Posterior vena cava (tissue), 2 donors: ENCODE measurements at regions not wholly inside any gene's neighbourhood (a gene's known extent, or its start where the extent isn't known, plus 50 kb on each side); places are given as distances from the start of the nearest gene placed in this dataset.
"Not testable (repeated sequence)": the region's sequence is repeated elsewhere in the genome, so short reads cannot be mapped to it uniquely, and the experiment has no call there.

Source experiments
- DNase-seq: peaks from one replicate; pipeline ENCODE4 v3.0.0-alpha.2; 2020; ENCODE audit warnings: low spot score
- intact Hi-C, 2 donors: fragments of 100-400 bp; cut with DNase I; formaldehyde crosslinking; loops; one replicate each; pipeline versions ENCODE4 v1.14.1 to v1.14.2; 2022 to 2023
- donor health status: DM: yes; HTN: yes; CAD: no.
- donor health status: DM: yes; HTN: yes; CAD: no.

DNA sequence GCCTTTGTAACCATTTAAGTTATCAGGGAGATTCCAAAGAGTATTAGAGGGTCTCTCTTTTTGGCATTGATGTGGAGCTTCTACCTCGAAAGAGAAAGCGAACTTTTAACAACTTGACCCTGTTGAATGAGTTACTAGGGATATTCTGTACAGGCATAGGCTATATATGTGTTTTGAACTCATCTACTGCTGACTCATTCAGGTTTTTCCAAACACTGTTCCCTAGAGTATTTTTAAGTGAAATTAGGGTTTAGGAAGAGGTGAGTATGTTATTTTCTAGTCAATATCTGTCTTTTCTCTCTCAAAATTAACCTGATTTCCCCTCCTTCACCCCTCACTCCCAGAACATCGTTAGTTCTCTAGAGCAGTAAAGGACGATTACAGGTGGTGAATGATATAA, 228.1 kb upstream of the C2CD4B start:
- intact Hi-C loops: loop anchor here in 1 of 2 donors (5.0 to 10.0 kb wide), 2 partner anchors 72 to 254 kb away; no protein-coding TSS in a partner anchor

GRCh38 chr15:62394079-62394478, 229.0 kb upstream of the C2CD4B start:
- DNase-seq: no peak
- intact Hi-C loops: loop anchor here in 1 of 2 donors (5.0 to 10.0 kb wide), 2 partner anchors 71 to 253 kb away; no protein-coding TSS in a partner anchor

More for the DNA sequence above, 228.1 kb upstream of the C2CD4B start:
- DNase-seq: no peak

DNA sequence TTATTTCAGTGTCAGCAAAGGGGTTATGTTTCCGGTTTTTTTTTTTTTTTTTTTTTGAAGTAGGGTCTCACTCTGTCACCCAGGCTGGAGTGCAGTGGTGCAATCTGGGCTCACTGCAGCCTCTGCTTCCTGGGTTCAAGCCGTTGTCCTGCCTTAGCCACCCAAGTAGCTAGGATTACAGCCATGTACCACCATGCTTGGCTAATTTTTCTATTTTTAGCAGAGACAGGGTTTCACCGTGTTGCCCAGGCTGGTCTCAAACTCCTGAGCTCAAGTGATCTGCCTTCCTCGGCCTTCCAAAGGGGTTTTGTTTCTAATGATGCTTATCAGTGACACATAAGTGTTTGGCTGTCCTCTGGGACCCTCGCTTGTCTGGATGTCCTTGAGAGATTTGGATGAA, 235.7 kb upstream of the C2CD4B start:
- DNase-seq: no peak
- intact Hi-C loops: no loop called here

GRCh38 chr15:62402687-62403086, 237.6 kb upstream of the C2CD4B start:
- DNase-seq: no peak
- intact Hi-C loops: no loop called here

DNA sequence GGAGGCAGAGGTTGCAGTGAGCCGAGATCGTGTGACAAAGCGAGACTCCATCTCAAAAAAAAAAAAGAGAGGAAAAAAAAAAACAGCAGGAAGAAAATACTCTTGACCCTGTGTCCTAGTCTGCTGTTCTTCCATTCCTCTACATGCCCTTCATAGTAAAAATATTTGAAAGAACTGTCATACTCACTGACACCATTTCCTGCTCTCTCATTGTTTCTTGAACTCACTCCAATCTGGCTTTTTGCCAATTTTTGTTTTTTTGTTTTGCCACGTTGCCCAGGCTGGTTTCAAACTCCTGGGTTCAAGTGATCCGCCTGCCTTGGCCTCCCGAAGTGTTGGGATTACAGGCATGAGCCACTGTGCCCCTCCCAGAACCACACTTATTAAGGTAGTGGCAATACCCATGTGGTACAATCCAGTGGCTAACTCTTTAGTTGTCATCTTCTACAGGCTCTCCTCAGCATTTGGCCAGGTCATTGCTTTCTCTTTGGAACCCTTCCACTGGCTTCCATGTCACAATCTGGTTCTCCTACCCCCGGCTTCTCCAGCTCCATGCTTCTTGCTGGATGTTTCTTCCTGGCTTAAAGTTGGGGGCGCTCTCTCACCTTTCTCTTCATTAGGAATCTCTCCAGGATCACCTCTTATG, 238.2 kb upstream of the C2CD4B start:
- intact Hi-C loops: no loop called here
- no peak for DNase-seq

DNA sequence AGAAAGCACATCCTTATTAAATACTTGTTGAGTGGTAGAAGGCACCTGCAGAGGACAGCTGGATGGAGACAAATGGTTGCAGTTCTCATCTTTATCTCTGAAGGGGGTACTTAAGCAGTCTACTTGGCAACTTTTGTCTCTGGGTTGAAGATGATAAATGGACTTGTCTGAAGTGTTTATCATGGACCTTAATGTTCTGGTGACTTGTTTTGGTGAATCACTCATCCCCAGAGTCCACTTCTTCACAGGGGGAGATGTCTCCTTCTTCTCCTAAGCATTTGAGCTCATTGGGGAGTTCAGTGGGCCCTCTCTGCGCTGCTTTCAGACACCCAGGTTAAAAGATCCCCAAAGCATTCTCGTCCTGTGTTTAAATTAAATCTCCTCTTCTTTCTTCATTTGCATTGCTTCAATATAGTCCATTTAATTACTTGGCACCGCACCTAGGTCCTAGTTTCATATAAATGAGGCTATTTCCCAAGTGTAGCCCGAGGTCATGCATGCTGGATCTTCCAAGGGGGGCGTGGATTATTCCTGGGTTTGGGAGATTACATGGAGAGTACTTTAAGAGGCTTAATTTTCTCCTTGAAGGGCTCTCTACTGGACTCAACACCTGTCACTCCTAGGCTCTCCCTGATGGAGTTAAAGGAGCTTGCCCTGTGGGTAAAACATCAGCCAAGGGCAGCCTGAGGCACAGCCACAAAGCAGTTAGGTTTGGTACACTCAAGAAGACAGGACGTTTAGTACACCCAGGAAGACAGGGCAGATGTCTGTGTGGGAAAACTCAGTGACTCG, 239.3 kb upstream of the C2CD4B start:
- intact Hi-C loops: no loop called here
- DNase-seq: no peak

- DNase-seq: no peak
- intact Hi-C loops: no loop called here
Measured at GRCh38 chr15:62406305-62406891, 241.3 kb upstream of the C2CD4B start.

DNA sequence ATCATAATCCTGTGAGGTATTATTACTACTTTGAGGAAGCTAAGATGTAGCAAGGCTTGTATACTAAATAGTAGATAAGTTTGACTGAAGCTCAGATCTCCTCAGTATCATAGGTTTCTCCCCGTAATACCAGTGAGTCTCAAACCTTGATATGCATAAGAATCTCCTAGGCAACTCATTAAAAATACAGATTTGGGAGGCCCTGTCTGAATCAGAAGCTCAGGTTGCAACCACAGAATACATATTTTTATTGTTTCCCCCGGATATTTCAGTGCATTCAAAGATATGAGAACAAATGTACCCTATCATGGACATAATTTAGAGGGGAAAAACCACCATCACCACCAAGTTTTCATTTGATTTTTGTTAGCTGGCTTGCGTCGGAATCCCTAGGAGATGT, 242.1 kb upstream of the C2CD4B start:
- no peak for DNase-seq
- intact Hi-C loops: no loop called here

DNA sequence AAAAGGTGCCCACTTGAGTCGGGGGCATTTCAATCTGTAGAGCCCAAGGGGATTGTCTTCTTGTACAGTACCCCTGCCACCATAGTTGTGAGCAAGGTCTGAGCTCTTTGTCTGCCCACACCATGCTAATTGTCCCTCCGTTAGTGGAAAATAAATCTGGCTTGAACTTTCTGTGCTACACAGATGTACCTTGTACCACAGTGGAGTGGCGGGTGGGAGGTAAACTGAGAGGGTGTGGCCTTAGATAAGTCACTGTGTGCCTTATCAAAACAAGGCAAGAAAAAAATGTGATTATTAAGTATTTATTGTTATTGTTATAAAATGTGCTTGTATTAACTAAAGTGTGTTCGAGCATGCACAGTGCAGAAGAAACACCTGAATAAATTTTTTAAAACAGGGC, 242.9 kb upstream of the C2CD4B start:
- intact Hi-C loops: no loop called here

GRCh38 chr15:62409466-62409865, 244.4 kb upstream of the C2CD4B start:
- DNase-seq: no peak
- intact Hi-C loops: no loop called here

More for the DNA sequence above, 242.9 kb upstream of the C2CD4B start:
- no peak for DNase-seq

DNA sequence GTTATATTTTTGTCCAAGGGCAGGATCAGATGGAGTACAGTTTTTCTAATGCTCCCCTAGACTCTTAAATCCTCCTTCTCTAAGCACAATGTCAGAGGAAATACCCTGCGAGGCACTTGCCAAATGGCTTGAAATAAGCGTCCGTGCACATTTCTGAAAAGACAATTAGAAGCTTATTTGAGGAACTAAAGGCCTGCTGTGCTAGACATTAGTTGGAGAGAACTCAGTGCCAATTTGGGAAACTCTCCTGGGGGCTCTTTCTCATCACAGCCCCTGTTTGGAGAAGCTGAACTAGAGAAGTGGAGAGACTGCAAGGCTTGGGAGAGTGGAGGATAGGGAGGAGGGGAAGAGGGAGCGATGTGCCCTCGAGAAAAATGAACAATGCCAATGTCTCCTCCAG, 247.6 kb upstream of the C2CD4B start:
- intact Hi-C loops: no loop called here
- DNase-seq: no peak

DNA sequence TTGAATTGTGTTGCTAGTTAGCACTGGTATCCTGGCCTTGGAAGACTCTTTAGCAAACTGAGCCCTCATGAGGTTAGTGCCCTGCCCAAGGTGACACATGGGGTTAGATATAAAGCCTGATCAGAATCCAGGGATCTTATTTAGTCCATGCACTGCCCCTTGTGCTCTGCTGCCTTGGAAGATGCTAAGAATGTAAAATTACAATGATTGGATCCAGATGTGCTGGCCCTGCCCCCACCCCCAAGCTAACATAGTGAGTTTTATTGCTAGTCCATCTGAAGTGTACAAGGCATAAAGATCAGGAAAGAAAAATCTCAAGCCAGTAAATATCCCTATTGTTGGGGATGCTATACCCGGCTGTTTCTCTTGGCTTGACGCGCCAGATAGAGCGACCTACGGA, 248.1 kb upstream of the C2CD4B start:
- DNase-seq: no peak
- intact Hi-C loops: no loop called here

DNA sequence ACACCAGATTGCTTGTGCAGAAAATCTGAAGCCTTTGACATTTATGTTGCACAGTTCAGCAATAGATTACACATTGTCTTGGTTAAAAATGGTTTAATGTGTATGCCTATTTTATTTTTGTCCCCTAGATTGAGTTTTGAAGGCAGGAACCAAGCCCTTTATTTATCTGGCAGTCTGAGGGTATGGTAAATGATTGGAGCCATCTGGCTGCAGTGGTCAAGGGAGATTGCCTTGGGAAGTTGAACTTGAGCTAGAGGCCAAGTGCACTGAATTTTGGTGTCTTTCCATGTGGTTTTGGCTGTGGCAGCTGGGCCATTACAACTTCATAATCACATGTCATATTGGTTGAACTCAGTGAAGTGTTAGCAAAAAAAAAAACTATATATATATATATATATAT, 248.7 kb upstream of the C2CD4B start:
- DNase-seq: no peak
- intact Hi-C loops: no loop called here

DNA sequence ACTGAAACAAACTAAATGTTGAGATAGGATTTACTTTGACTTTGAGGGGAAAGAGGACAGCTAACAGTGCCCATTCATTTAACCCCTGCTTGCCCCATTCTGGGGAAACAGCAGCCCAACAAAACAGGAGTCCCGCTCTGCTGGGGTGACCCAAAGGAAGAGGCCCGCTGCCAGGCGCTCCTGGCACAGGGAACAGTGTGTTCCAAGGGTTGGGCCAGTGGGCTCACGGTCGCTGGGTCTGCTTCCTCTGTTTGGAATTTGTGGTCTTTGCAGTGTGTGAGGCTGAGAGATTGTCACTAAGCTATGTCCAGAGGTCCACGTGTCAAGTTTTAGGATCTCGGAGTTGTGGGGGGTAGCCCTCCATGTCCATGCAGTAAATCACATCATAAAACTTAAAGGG, 250.4 kb upstream of the C2CD4B start:
- DNase-seq: no peak
- intact Hi-C loops: loop anchor here in 1 of 2 donors (5.0 kb wide), 1 partner anchor 223 kb away; no protein-coding TSS in a partner anchor

DNA sequence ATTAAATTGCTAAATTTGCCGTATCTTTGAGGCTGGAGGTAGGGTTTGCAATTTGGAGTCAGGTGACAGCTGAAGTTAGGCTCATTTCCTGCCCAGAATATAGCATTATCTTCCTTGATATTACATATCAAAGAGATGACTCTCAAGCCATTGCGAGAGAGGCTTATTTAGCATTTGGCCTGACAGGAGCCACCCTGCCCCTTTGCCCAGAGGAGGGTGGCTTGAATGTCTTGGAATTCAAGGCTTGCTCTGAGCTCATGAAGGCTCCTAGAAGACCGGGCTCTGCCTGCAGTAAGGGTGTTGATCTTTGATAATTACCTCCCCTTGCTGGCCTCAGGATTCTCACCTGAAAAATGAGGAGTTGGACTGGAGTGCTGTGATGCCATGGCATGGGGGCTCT, 251.4 kb upstream of the C2CD4B start:
- intact Hi-C loops: loop anchor here in 1 of 2 donors (5.0 kb wide), 1 partner anchor 224 kb away; no protein-coding TSS in a partner anchor
- DNase-seq: no peak

GRCh38 chr15:62417439-62417838, 252.4 kb upstream of the C2CD4B start:
- DNase-seq: no peak
- intact Hi-C loops: loop anchor here in 1 of 2 donors (5.0 kb wide), 1 partner anchor 225 kb away; no protein-coding TSS in a partner anchor

- intact Hi-C loops: loop anchor here in 1 of 2 donors (5.0 kb wide), 1 partner anchor 226 kb away; no protein-coding TSS in a partner anchor
- not testable (repeated sequence) for DNase-seq
Measured at GRCh38 chr15:62418496-62418895, 253.4 kb upstream of the C2CD4B start.

GRCh38 chr15:62419192-62419591, 254.1 kb upstream of the C2CD4B start:
- DNase-seq: no peak
- intact Hi-C loops: loop anchor here in 1 of 2 donors (5.0 kb wide), 1 partner anchor 227 kb away; no protein-coding TSS in a partner anchor

GRCh38 chr15:62420371-62420770, 255.3 kb upstream of the C2CD4B start:
- intact Hi-C loops, DNase-seq: not testable (repeated sequence)

- no peak for DNase-seq
Measured at GRCh38 chr15:62421289-62421688, 256.2 kb upstream of the C2CD4B start.

More at GRCh38 chr15:62421289-62421688, 256.2 kb upstream of the C2CD4B start:
- intact Hi-C loops: no loop called here
